ENCODE measurements at regions not wholly inside any gene's neighbourhood (a gene's known extent, or its start where the extent isn't known, plus 50 kb on each side); places are given as distances from the start of the nearest gene placed in this dataset.

GRCh38 chr11:21775911-21776310 lies 417.0 kb upstream of the ANO5 start:
- ATAC-seq (ENCODE audit: low read depth), result no peak

GRCh38 chr11:21783954-21784353 lies 408.9 kb upstream of the ANO5 start:
- DNase-seq (ENCODE audit: low spot score) (no peak), ATAC-seq (ENCODE audit: low read depth) (no peak)
- Histone ChIP-seq H3K36me3 (ENCODE audit: low read depth) (no peaks in the 10 kb centered on the region), H3K27me3 (ENCODE audit: insufficient read depth, poor library complexity, severe bottlenecking) (no peaks in the 10 kb centered on the region), H3K9me3 (ENCODE audit: severe bottlenecking) (no peaks in the 10 kb centered on the region), H3K4me3 (ENCODE audit: severe bottlenecking) (no peak overlapping the region), H3K4me1 (ENCODE audit: insufficient read depth, poor library complexity, severe bottlenecking) (no peaks in the 10 kb centered on the region), H3K27ac (ENCODE audit: poor library complexity, severe bottlenecking) (no peak overlapping the region)
- no peak for TF ChIP-seq CTCF (IDR thresholded peaks at IDR 0.05; ENCODE audit: poor library complexity, severe bottlenecking)

More at GRCh38 chr11:21775911-21776310, 417.0 kb upstream of the ANO5 start:
- no peak overlapping the region for H3K4me3 ChIP-seq (ENCODE audit: severe bottlenecking)
- no peaks in the 10 kb centered on the region for H3K36me3 ChIP-seq (ENCODE audit: low read depth)
- H3K4me1 ChIP-seq (ENCODE audit: insufficient read depth, poor library complexity, severe bottlenecking), result no peaks in the 10 kb centered on the region
- H3K27me3 ChIP-seq (ENCODE audit: insufficient read depth, poor library complexity, severe bottlenecking), result no peaks in the 10 kb centered on the region
- H3K9me3 ChIP-seq (ENCODE audit: severe bottlenecking), result peaks cover 1% of the 10 kb centered on the region
- TF ChIP-seq CTCF (IDR thresholded peaks at IDR 0.05; ENCODE audit: poor library complexity, severe bottlenecking), result no peak
- H3K27ac ChIP-seq (ENCODE audit: poor library complexity, severe bottlenecking), result no peak overlapping the region
- no peak for DNase-seq (ENCODE audit: low spot score)

- no peak for ATAC-seq (ENCODE audit: low read depth)
- no peaks in the 10 kb centered on the region for H3K9me3 ChIP-seq (ENCODE audit: severe bottlenecking)
- no peak for DNase-seq (ENCODE audit: low spot score)
- TF ChIP-seq CTCF (IDR thresholded peaks at IDR 0.05; ENCODE audit: poor library complexity, severe bottlenecking), result no peak
- H3K27me3 ChIP-seq (ENCODE audit: insufficient read depth, poor library complexity, severe bottlenecking), result no peaks in the 10 kb centered on the region
- no peak overlapping the region for H3K27ac ChIP-seq (ENCODE audit: poor library complexity, severe bottlenecking)
- no peaks in the 10 kb centered on the region for H3K4me1 ChIP-seq (ENCODE audit: insufficient read depth, poor library complexity, severe bottlenecking)
- H3K4me3 ChIP-seq (ENCODE audit: severe bottlenecking), result no peak overlapping the region
- no peaks in the 10 kb centered on the region for H3K36me3 ChIP-seq (ENCODE audit: low read depth)
Measured at GRCh38 chr11:21785351-21785750, 407.5 kb upstream of the ANO5 start.

GRCh38 chr11:21794306-21794705 lies 398.6 kb upstream of the ANO5 start:
- DNase-seq (ENCODE audit: low spot score), result no peak

More at GRCh38 chr11:21794306-21794705, 398.6 kb upstream of the ANO5 start:
- no peaks in the 10 kb centered on the region for H3K27me3 ChIP-seq (ENCODE audit: insufficient read depth, poor library complexity, severe bottlenecking)
- H3K27ac ChIP-seq (ENCODE audit: poor library complexity, severe bottlenecking), result no peak overlapping the region
- no peak for ATAC-seq (ENCODE audit: low read depth)
- H3K4me1 ChIP-seq (ENCODE audit: insufficient read depth, poor library complexity, severe bottlenecking), result no peaks in the 10 kb centered on the region
- no peak for TF ChIP-seq CTCF (IDR thresholded peaks at IDR 0.05; ENCODE audit: poor library complexity, severe bottlenecking)
- no peak overlapping the region for H3K4me3 ChIP-seq (ENCODE audit: severe bottlenecking)
- H3K9me3 ChIP-seq (ENCODE audit: severe bottlenecking), result no peaks in the 10 kb centered on the region
- H3K36me3 ChIP-seq (ENCODE audit: low read depth), result no peaks in the 10 kb centered on the region
